ENCODE measurements at regions not wholly inside any gene's neighbourhood (a gene's known extent, or its start where the extent isn't known, plus 50 kb on each side); places are given as distances from the start of the nearest gene placed in this dataset.

- no peaks in the 10 kb centered on the region for H3K36me3 ChIP-seq (ENCODE audit: control insufficient read depth in 2 of 2, extremely low read depth in 1 of 2, insufficient read depth in 2 of 2, low read length in 2 of 2)
- H4K20me1 ChIP-seq (replicated peaks; ENCODE audit: control insufficient read depth, extremely low read depth, insufficient read depth, low read length): no peaks in the 10 kb centered on the region
- H3K9me1 ChIP-seq (replicated peaks; ENCODE audit: control insufficient read depth, extremely low read depth, insufficient read depth, low read length): no peaks in the 10 kb centered on the region
- H3K4me1 ChIP-seq (ENCODE audit: control insufficient read depth, extremely low read depth, insufficient read depth, low read length): peaks cover 8% of the 10 kb centered on the region
- H3K4me2 ChIP-seq (ENCODE audit: insufficient read depth, low read length): no peak overlapping the region
- intact Hi-C loops (cut with micrococcal nuclease): no loop called here
- no peak overlapping the region for H3K4me3 ChIP-seq (replicated peaks in 1 of 3; ENCODE audit: insufficient read depth in 1 of 3, low read depth in 1 of 3, low read length in 3 of 3)
- no peaks in the 10 kb centered on the region for H3K27me3 ChIP-seq (ENCODE audit: control insufficient read depth in 2 of 2, insufficient read depth in 2 of 2, low read length in 2 of 2)
- H3K27ac ChIP-seq (ENCODE audit: insufficient read depth, low read depth, low read length): no peak overlapping the region
- H3K79me2 ChIP-seq (ENCODE audit: control insufficient read depth, insufficient read depth, low read length): no peaks in the 10 kb centered on the region
- dilution Hi-C loops (cut with MboI; ENCODE audit: extremely low pct_ligation_motif_present, low sequenced_read_pairs): no loop called here
- POLR2A ChIA-PET: no interaction called here
- TF ChIP-seq POLR2AphosphoS5 (IDR thresholded peaks at IDR 0.05; ENCODE audit: insufficient read depth, low read depth, low read length) (no peak), POLR2A (IDR thresholded peaks at IDR 0.05; ENCODE audit: low read depth, low read length) (no peak), EZH2 (IDR thresholded peaks at IDR 0.05; ENCODE audit: borderline replicate concordance, low read depth, low read length, severe bottlenecking) (no peak), GATA2 (IDR thresholded peaks at IDR 0.05; ENCODE audit: insufficient read depth, insufficient read length, low read depth, low read length) (no peak), MYC (IDR thresholded peaks at IDR 0.05; ENCODE audit: low read depth, low read length) (no peak), FOS (IDR thresholded peaks at IDR 0.05; ENCODE audit: borderline replicate concordance, insufficient read depth, low read length) (no peak), JUN (IDR thresholded peaks at IDR 0.05; ENCODE audit: borderline replicate concordance, insufficient read depth, insufficient read length, low read depth) (no peak)
- TF ChIP-seq, protein P1, sequence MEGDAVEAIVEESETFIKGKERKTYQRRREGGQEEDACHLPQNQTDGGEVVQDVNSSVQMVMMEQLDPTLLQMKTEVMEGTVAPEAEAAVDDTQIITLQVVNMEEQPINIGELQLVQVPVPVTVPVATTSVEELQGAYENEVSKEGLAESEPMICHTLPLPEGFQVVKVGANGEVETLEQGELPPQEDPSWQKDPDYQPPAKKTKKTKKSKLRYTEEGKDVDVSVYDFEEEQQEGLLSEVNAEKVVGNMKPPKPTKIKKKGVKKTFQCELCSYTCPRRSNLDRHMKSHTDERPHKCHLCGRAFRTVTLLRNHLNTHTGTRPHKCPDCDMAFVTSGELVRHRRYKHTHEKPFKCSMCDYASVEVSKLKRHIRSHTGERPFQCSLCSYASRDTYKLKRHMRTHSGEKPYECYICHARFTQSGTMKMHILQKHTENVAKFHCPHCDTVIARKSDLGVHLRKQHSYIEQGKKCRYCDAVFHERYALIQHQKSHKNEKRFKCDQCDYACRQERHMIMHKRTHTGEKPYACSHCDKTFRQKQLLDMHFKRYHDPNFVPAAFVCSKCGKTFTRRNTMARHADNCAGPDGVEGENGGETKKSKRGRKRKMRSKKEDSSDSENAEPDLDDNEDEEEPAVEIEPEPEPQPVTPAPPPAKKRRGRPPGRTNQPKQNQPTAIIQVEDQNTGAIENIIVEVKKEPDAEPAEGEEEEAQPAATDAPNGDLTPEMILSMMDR (IDR thresholded peaks at IDR 0.05; ENCODE audit: extremely low read depth in 1 of 2, insufficient read depth in 1 of 2, low read depth in 1 of 2, low read length in 2 of 2): no peak
- no peak overlapping the region for H2AFZ ChIP-seq (ENCODE audit: low read depth, low read length)
- DNase-seq (ENCODE audit: low read depth, low spot score) (no peak), FAIRE-seq (no peak)
- no peak overlapping the region for H3K9ac ChIP-seq (replicated peaks; ENCODE audit: extremely low read depth, insufficient read depth, low read length)
- no peaks in the 10 kb centered on the region for H3K9me3 ChIP-seq (replicated peaks; ENCODE audit: control insufficient read depth, insufficient read depth, low read length)
- CTCF ChIA-PET: interaction anchor here (1.0 kb wide), 1 partner anchor 10 kb away, joined by 3 read pairs; no protein-coding TSS in a partner anchor
- no TSS peak for BruUV-seq (replicated peaks)
Observed at GRCh38 chr12:86730233-86730632, 474.0 kb upstream of the MGAT4C start.

Data from endothelial cell of umbilical vein (primary cell).